ENCODE measurements at regions not wholly inside any gene's neighbourhood (a gene's known extent, or its start where the extent isn't known, plus 50 kb on each side); places are given as distances from the start of the nearest gene placed in this dataset.

- TF ChIP-seq CTCF (IDR thresholded peaks at IDR 0.05), result no peak
- TF ChIP-seq POLR2A (IDR thresholded peaks at IDR 0.05), result no peak
These were observed 256.2 kb downstream of the EN1 start for GRCh38 chr2:118591223-118591622.

Data from esophagus squamous epithelium (tissue), 4 donors.